Trophoblast cell (in vitro differentiated cells and primary cell): ENCODE measurements at regions not wholly inside any gene's neighbourhood (a gene's known extent, or its start where the extent isn't known, plus 50 kb on each side); places are given as distances from the start of the nearest gene placed in this dataset.

Source experiments
- DNase-seq, 2 donors: peaks; one replicate each; pipeline ENCODE4 v3.0.0-alpha.2; 2016
- H2AFZ ChIP-seq: 2 replicates; pipeline ENCODE4 v1.6.1; 2013; ENCODE audit warnings: low read length, moderate library complexity, mild to moderate bottlenecking; ENCODE audit not compliant: insufficient read depth, poor library complexity
- H2AK5ac ChIP-seq: 2 replicates; pipeline ENCODE4 v1.6.1; 2013; ENCODE audit warnings: mild to moderate bottlenecking, low read length
- H2BK120ac ChIP-seq: 2 replicates; pipeline ENCODE4 v1.6.1; 2013; ENCODE audit warnings: low read length, mild to moderate bottlenecking, moderate library complexity; ENCODE audit not compliant: insufficient read depth, poor library complexity
- H2BK12ac ChIP-seq: 2 replicates; pipeline ENCODE4 v1.6.1; 2013; ENCODE audit warnings: mild to moderate bottlenecking, low read length, moderate library complexity
- H2BK5ac ChIP-seq: 2 replicates; pipeline ENCODE4 v1.6.1; 2013; ENCODE audit warnings: low read length, low read depth, moderate library complexity, mild to moderate bottlenecking; ENCODE audit not compliant: poor library complexity
- H3K14ac ChIP-seq: 2 replicates; pipeline ENCODE4 v1.6.1; 2013; ENCODE audit warnings: mild to moderate bottlenecking, low read length
- H3K18ac ChIP-seq: 2 replicates; pipeline ENCODE4 v1.6.1; 2013; ENCODE audit warnings: mild to moderate bottlenecking, low read length
- H3K23ac ChIP-seq: 2 replicates; pipeline ENCODE4 v1.6.1; 2013; ENCODE audit warnings: low read length
- H3K27ac ChIP-seq: 2 replicates; pipeline ENCODE4 v1.5.1; 2013; ENCODE audit warnings: low read depth, mild to moderate bottlenecking, inconsistent platforms, low read length, moderate library complexity
- H3K27me3 ChIP-seq: 2 replicates; pipeline ENCODE4 v1.6.1; 2013; ENCODE audit warnings: inconsistent platforms, mild to moderate bottlenecking, low read length, moderate library complexity; ENCODE audit not compliant: insufficient read depth
- H3K36me3 ChIP-seq, 2 experiments: 1 replicate in 1 of 2; 2 replicates in 1 of 2; pipeline ENCODE4 v1.6.1; 2013; ENCODE audit warnings: low read length in 2 of 2, mild to moderate bottlenecking in 2 of 2, moderate library complexity in 1 of 2; ENCODE audit not compliant: insufficient read depth in 2 of 2, control insufficient read depth in 1 of 2
- H3K4ac ChIP-seq: 2 replicates; pipeline ENCODE4 v1.6.1; 2013; ENCODE audit warnings: low read depth, mild to moderate bottlenecking, low read length, moderate library complexity
- H3K4me1 ChIP-seq, 2 experiments: 1 replicate in 1 of 2; 2 replicates in 1 of 2; pipeline ENCODE4 v1.6.1; 2013; ENCODE audit warnings: low read length in 2 of 2, mild to moderate bottlenecking in 2 of 2, moderate library complexity in 1 of 2; ENCODE audit not compliant: insufficient read depth in 2 of 2, control insufficient read depth in 1 of 2
- H3K4me2 ChIP-seq: 2 replicates; pipeline ENCODE4 v1.6.1; 2013; ENCODE audit warnings: inconsistent platforms, mild to moderate bottlenecking, low read length, moderate library complexity
- H3K4me3 ChIP-seq: 2 replicates; pipeline ENCODE4 v1.5.1; 2013; ENCODE audit warnings: mild to moderate bottlenecking, low read depth, low read length, inconsistent platforms
- H3K79me1 ChIP-seq: one replicate; pipeline ENCODE4 v1.6.1; 2013; ENCODE audit warnings: low read length
- H3K79me2 ChIP-seq: 2 replicates; pipeline ENCODE4 v1.6.1; 2013; ENCODE audit warnings: low read length, mild to moderate bottlenecking; ENCODE audit not compliant: control insufficient read depth, insufficient read depth, poor library complexity
- H3K9ac ChIP-seq: 2 replicates; pipeline ENCODE4 v1.6.1; 2013; ENCODE audit warnings: mild to moderate bottlenecking, low read length
- H3K9me3 ChIP-seq: 2 replicates; pipeline ENCODE4 v1.6.1; 2013; ENCODE audit warnings: low read depth, mild to moderate bottlenecking, control low read depth, inconsistent platforms, low read length; ENCODE audit not compliant: insufficient read depth
- H4K12ac ChIP-seq: 2 replicates; pipeline ENCODE4 v1.6.1; 2013; ENCODE audit warnings: low read depth, mild to moderate bottlenecking, low read length, moderate library complexity
- H4K8ac ChIP-seq: 2 replicates; pipeline ENCODE4 v1.6.1; 2013; ENCODE audit warnings: low read depth, mild to moderate bottlenecking, low read length, moderate library complexity
- H4K91ac ChIP-seq: one replicate; pipeline ENCODE4 v1.6.1; 2013; ENCODE audit warnings: low read depth, mild to moderate bottlenecking, low read length, moderate library complexity
- WGBS: extraction: QIAGEN DNeasy Blood & Tissue Kit; methylation state at CpG from one replicate; pipeline ENCODE4 v1.1.7; 2013; ENCODE audit warnings: missing lambda C conversion rate; ENCODE audit not compliant: insufficient read length, insufficient coverage; ENCODE audit errors: extremely low coverage; 5-methylcytosine and 5-hydroxymethylcytosine counted together

DNA sequence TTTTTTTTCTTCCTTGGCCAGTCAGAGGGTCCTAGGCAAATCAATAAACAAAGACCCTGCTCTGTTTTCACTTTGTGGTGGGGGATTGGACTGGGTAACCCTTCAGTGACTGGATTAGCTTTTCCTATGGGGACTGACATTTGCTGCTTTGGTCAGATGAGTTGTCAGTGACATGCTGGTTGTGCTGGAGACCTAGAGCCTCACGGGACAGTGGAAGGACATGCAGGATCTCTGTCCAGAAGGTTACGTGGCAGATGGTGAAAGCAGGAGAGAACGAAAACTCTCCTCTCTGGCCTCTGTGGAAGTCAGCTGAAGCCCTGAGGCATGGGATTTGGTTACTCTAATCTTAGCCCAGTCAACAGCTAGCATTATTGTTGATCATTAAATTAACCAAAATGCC, 90.0 kb upstream of the BMPER start:
- WGBS = no CpG with 5 or more reads among the region's 3 CpGs
- Histone ChIP-seq H3K18ac (no peak overlapping the region), H3K36me3 (no peaks in the 10 kb centered on the region)

DNA sequence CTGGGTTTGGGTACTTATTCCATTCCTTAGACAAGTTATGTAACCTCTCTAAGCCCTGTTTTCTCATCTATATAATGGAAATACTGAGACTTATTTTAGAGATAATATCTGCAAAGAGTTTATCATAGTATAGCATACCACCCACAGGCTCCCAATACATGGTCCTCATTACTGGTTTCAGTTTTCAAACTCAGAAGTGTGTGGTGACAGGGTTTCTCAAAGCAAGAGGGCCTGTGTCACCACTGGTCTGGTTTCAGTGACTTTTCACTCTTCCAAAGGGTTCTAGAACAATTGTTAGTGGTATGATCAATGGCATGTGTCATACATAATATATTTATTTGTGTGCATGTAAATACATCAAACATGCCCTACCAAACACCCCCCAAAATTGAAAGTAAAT, 89.2 kb upstream of the BMPER start:
- no peak overlapping the region for H2BK120ac ChIP-seq
- no peak overlapping the region for H2BK12ac ChIP-seq
- no peak overlapping the region for H3K23ac ChIP-seq
- H4K8ac ChIP-seq = no peak overlapping the region
- no peaks in the 10 kb centered on the region for H3K9me3 ChIP-seq
- H3K4ac ChIP-seq = no peak overlapping the region
- no peak for DNase-seq
- no peak overlapping the region for H3K4me3 ChIP-seq
- no peak overlapping the region for H2BK5ac ChIP-seq
- no peak overlapping the region for H2AFZ ChIP-seq
- H3K9ac ChIP-seq = no peak overlapping the region
- no peak overlapping the region for H3K4me2 ChIP-seq
- no peak overlapping the region for H4K91ac ChIP-seq
- H4K12ac ChIP-seq = no peak overlapping the region
- no peaks in the 10 kb centered on the region for H3K36me3 ChIP-seq
- no peak overlapping the region for H2AK5ac ChIP-seq
- H3K27ac ChIP-seq = no peak overlapping the region
- H3K4me1 ChIP-seq = no peaks in the 10 kb centered on the region
- H3K14ac ChIP-seq = no peak overlapping the region
- H3K18ac ChIP-seq = no peak overlapping the region
- H3K79me2 ChIP-seq = no peaks in the 10 kb centered on the region
- H3K79me1 ChIP-seq = no peaks in the 10 kb centered on the region
- H3K27me3 ChIP-seq = no peaks in the 10 kb centered on the region

More for the DNA sequence above, 90.0 kb upstream of the BMPER start:
- Histone ChIP-seq H3K4ac (no peak overlapping the region), H3K4me1 (no peaks in the 10 kb centered on the region), H3K4me2 (no peak overlapping the region), H4K91ac (no peak overlapping the region), H2BK12ac (no peak overlapping the region), H2AK5ac (no peak overlapping the region), H4K12ac (no peak overlapping the region), H3K27ac (no peak overlapping the region), H3K9ac (no peak overlapping the region), H4K8ac (no peak overlapping the region), H3K79me1 (no peaks in the 10 kb centered on the region), H2BK5ac (no peak overlapping the region), H3K4me3 (no peak overlapping the region), H3K14ac (no peak overlapping the region), H2AFZ (no peak overlapping the region), H2BK120ac (no peak overlapping the region), H3K27me3 (no peaks in the 10 kb centered on the region), H3K23ac (no peak overlapping the region), H3K9me3 (no peaks in the 10 kb centered on the region), H3K79me2 (no peaks in the 10 kb centered on the region)
- DNase-seq = no peak

DNA sequence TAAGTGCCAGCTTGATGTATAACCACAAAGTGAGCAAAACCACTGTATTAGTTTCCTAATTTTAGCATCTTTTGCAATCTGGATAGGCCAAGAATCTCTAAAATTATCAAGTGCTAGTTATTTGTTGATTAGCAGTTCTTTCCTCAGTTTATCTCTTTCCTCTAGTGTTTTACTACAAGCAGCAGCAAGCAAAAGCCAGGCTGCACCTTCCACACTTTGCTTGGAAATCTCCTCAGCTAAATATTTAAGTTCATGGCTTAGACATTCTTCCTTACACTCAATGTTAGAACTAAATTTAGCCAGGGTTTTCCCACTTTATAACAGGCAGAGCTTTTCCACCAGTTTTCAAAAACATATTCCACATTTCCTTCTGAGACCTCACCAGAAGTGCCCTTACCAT, 85.7 kb upstream of the BMPER start:
- H3K4ac ChIP-seq = no peak overlapping the region
- H3K79me2 ChIP-seq = no peaks in the 10 kb centered on the region
- no peak overlapping the region for H2AFZ ChIP-seq
- H3K79me1 ChIP-seq = no peaks in the 10 kb centered on the region
- H3K14ac ChIP-seq = no peak overlapping the region
- H3K4me3 ChIP-seq = no peak overlapping the region
- H4K91ac ChIP-seq = no peak overlapping the region
- no peak overlapping the region for H3K4me2 ChIP-seq
- H2BK12ac ChIP-seq = no peak overlapping the region
- no peak overlapping the region for H2AK5ac ChIP-seq
- H4K12ac ChIP-seq = no peak overlapping the region
- H3K36me3 ChIP-seq = no peaks in the 10 kb centered on the region
- H4K8ac ChIP-seq = no peak overlapping the region
- no peak overlapping the region for H2BK5ac ChIP-seq
- no peaks in the 10 kb centered on the region for H3K9me3 ChIP-seq
- H3K27me3 ChIP-seq = no peaks in the 10 kb centered on the region
- H2BK120ac ChIP-seq = no peak overlapping the region
- H3K9ac ChIP-seq = no peak overlapping the region
- no peak overlapping the region for H3K27ac ChIP-seq
- no peak overlapping the region for H3K18ac ChIP-seq
- DNase-seq = no peak
- H3K23ac ChIP-seq = no peak overlapping the region
- no peaks in the 10 kb centered on the region for H3K4me1 ChIP-seq

DNA sequence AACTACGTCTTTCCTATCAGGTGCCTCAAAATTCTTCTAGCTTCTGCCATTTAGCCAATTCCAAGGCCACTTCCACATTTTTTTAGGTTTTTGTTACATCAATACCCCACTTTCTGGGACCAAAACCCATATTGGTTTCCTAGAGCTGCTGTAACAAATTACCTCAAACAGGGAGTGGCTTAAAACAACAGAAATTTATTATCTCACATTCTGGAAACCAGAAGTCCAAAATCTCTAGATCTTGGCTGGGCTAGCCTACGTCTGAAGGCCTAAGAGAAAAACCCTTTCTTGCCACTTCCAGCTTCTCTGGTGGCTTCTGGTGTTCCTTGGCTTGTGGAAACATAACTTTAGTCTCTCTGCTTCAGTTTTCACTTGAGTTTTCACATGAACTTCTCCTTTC, 85.1 kb upstream of the BMPER start:
- no peak overlapping the region for H2AK5ac ChIP-seq
- H2AFZ ChIP-seq = no peak overlapping the region
- H3K27me3 ChIP-seq = no peaks in the 10 kb centered on the region
- no peak overlapping the region for H3K4ac ChIP-seq
- no peak overlapping the region for H4K12ac ChIP-seq
- H3K9me3 ChIP-seq = no peaks in the 10 kb centered on the region
- no peak overlapping the region for H3K23ac ChIP-seq
- H2BK120ac ChIP-seq = no peak overlapping the region
- no peaks in the 10 kb centered on the region for H3K79me1 ChIP-seq
- no peak overlapping the region for H3K14ac ChIP-seq
- no peaks in the 10 kb centered on the region for H3K79me2 ChIP-seq
- no peak overlapping the region for H3K4me2 ChIP-seq
- no peak overlapping the region for H2BK5ac ChIP-seq
- H3K9ac ChIP-seq = no peak overlapping the region
- H3K27ac ChIP-seq = no peak overlapping the region
- no CpG with 5 or more reads among the region's 2 CpGs for WGBS
- no peak for DNase-seq
- H4K8ac ChIP-seq = no peak overlapping the region
- no peak overlapping the region for H4K91ac ChIP-seq
- no peak overlapping the region for H3K18ac ChIP-seq
- H3K4me3 ChIP-seq = no peak overlapping the region
- no peaks in the 10 kb centered on the region for H3K36me3 ChIP-seq
- H2BK12ac ChIP-seq = no peak overlapping the region
- H3K4me1 ChIP-seq = no peaks in the 10 kb centered on the region

DNA sequence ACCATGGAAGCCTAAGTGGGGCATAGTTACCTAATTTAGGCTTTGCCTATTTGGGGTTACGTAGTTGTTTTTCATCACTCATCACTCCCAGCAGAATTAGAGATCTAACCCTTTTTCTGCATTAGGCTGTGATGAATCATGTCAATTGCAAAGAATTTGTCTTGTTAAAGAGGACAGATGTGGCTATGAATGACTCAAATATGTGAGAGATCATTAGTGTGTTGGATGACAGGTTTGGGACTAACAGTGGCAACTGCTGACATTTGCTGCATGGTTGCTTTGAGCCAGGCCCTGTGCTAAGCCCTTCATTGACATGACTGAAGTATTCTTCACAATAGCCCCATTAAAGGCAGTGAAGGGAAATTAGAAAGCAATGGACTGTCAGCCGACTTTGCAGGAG, 83.4 kb upstream of the BMPER start:
- H2AFZ ChIP-seq = no peak overlapping the region
- no peak overlapping the region for H2BK5ac ChIP-seq
- H2BK12ac ChIP-seq = no peak overlapping the region
- no peaks in the 10 kb centered on the region for H3K79me1 ChIP-seq
- no peak overlapping the region for H3K23ac ChIP-seq
- no peak overlapping the region for H3K14ac ChIP-seq
- H2AK5ac ChIP-seq = no peak overlapping the region
- H3K4me3 ChIP-seq = no peak overlapping the region
- WGBS = no CpG with 5 or more reads among the region's 2 CpGs
- H3K18ac ChIP-seq = no peak overlapping the region
- no peaks in the 10 kb centered on the region for H3K36me3 ChIP-seq
- no peak overlapping the region for H3K27ac ChIP-seq
- no peak overlapping the region for H3K4ac ChIP-seq
- H2BK120ac ChIP-seq = no peak overlapping the region
- no peak overlapping the region for H4K8ac ChIP-seq
- no peaks in the 10 kb centered on the region for H3K4me1 ChIP-seq
- no peaks in the 10 kb centered on the region for H3K9me3 ChIP-seq
- no peaks in the 10 kb centered on the region for H3K27me3 ChIP-seq
- no peak overlapping the region for H4K91ac ChIP-seq
- H3K9ac ChIP-seq = no peak overlapping the region
- H3K79me2 ChIP-seq = no peaks in the 10 kb centered on the region
- no peak overlapping the region for H4K12ac ChIP-seq
- no peak overlapping the region for H3K4me2 ChIP-seq
- DNase-seq = peak in 1 of 2 donors; percentile 4
